Stimulated activated CD4-positive, alpha-beta T cell treated with anti-CD3 and anti-CD28 coated beads, Interleukin-1b, Interleukin-23, amount 100 ng/mL, for 48 hours (primary cell): ENCODE measurements at regions not wholly inside any gene's neighbourhood (a gene's known extent, or its start where the extent isn't known, plus 50 kb on each side); places are given as distances from the start of the nearest gene placed in this dataset.
"Not testable (repeated sequence)": the region's sequence is repeated elsewhere in the genome, so short reads cannot be mapped to it uniquely, and the experiment has no call there.

ENCODE experiments used
- DNase-seq: peaks from one replicate; pipeline ENCODE4 v3.0.0-alpha.2; 2020

GRCh38 chr14:21788687-21789086 lies 115.1 kb upstream of the OR4E1 start:
- not testable (repeated sequence) for DNase-seq

GRCh38 chr14:21787242-21787641 lies 113.6 kb upstream of the OR4E1 start:
- DNase-seq, result not testable (repeated sequence)

- DNase-seq, result no peak
Measured at GRCh38 chr14:21781543-21781942, 107.9 kb upstream of the OR4E1 start.

GRCh38 chr14:21780429-21781084 lies 106.9 kb upstream of the OR4E1 start:
- no peak for DNase-seq

GRCh38 chr14:21771671-21772070 lies 98.1 kb upstream of the OR4E1 start:
- no peak for DNase-seq

GRCh38 chr14:21768875-21769257 lies 95.2 kb upstream of the OR4E1 start:
- DNase-seq, result no peak

- peak; percentile 13 for DNase-seq
Measured at GRCh38 chr14:21768116-21768874, 94.7 kb upstream of the OR4E1 start.

GRCh38 chr14:21760360-21760759 lies 86.7 kb upstream of the OR4E1 start:
- not testable (repeated sequence) for DNase-seq

- DNase-seq, result no peak
Measured at GRCh38 chr14:21749306-21749868, 75.8 kb upstream of the OR4E1 start.

GRCh38 chr14:21748869-21749303 lies 75.3 kb upstream of the OR4E1 start:
- DNase-seq, result peak; percentile 44

GRCh38 chr14:21735639-21736307 lies 62.2 kb upstream of the OR4E1 start:
- DNase-seq, result no peak

GRCh38 chr14:21735200-21735599 lies 61.6 kb upstream of the OR4E1 start:
- DNase-seq, result no peak

- DNase-seq, result no peak
Measured at GRCh38 chr14:21734457-21735074, 60.9 kb upstream of the OR4E1 start.

GRCh38 chr14:21729703-21730233 lies 56.1 kb upstream of the OR4E1 start:
- DNase-seq, result no peak

- no peak for DNase-seq
Measured at GRCh38 chr14:21725250-21725649, 51.6 kb upstream of the OR4E1 start.

GRCh38 chr14:21724090-21724973 lies 50.7 kb upstream of the OR4E1 start:
- no peak for DNase-seq

GRCh38 chr14:21723431-21724045 lies 49.9 kb upstream of the OR4E1 start:
- DNase-seq, result peak; percentile 53
